OCI-LY7 (cell line): ENCODE measurements at regions not wholly inside any gene's neighbourhood (a gene's known extent, or its start where the extent isn't known, plus 50 kb on each side); places are given as distances from the start of the nearest gene placed in this dataset.

Experiments
- BruUV-seq: library from RNA; stranded (reverse); fragments of 400-500 nt; replicated peaks from 2 replicates; lab custom pipeline; 2021; lab: Mats Ljungman, UMichigan
- CTCF ChIA-PET: fragments of 300-600 bp; sonication (Branson Sonifier 250); formaldehyde crosslinking; loops from one replicate; lab custom pipeline; 2022; ENCODE audit warnings: antibody characterized with exemption; ENCODE audit not compliant: unreplicated experiment; lab: Charles Lee
- POLR2A ChIA-PET: fragments of 300-600 bp; sonication (Branson Sonifier 250); formaldehyde crosslinking; loops from one replicate; lab custom pipeline; 2022; ENCODE audit warnings: antibody characterized with exemption; lab: Charles Lee
- DNase-seq: peaks from one replicate; pipeline ENCODE4 v3.0.0-alpha.2; 2015; ENCODE audit warnings: low spot score
- H2AFZ ChIP-seq: fragments of 200-600 bp; sonication (generic), shearing (Covaris generic); 2 replicates; pipeline ENCODE4 v1.6.1; 2014; ENCODE audit warnings: mild to moderate bottlenecking, antibody characterized with exemption, low read length, moderate library complexity
- H3K27ac ChIP-seq: fragments of 200-600 bp; sonication (generic); 2 replicates; pipeline ENCODE4 v1.5.1; 2014; ENCODE audit warnings: mixed run types, low read depth, mild to moderate bottlenecking, moderate library complexity, low read length, inconsistent platforms; ENCODE audit not compliant: poor library complexity, severe bottlenecking
- H3K36me3 ChIP-seq: fragments of 200-600 bp; sonication (generic); 2 replicates; pipeline ENCODE4 v1.6.1; 2014; ENCODE audit warnings: mild to moderate bottlenecking, antibody characterized with exemption, low read length, moderate library complexity, mixed read lengths; ENCODE audit not compliant: insufficient read depth
- H3K4me1 ChIP-seq: fragments of 200-600 bp; sonication (generic); 2 replicates; pipeline ENCODE4 v1.5.1; 2014; ENCODE audit warnings: mild to moderate bottlenecking, low read length; ENCODE audit not compliant: insufficient read depth, poor library complexity, severe bottlenecking
- H3K4me2 ChIP-seq: fragments of 200-600 bp; sonication (generic); 2 replicates; pipeline ENCODE4 v1.6.1; 2014; ENCODE audit warnings: mild to moderate bottlenecking, low read length
- H3K4me3 ChIP-seq: fragments of 200-600 bp; sonication (generic); 2 replicates; pipeline ENCODE4 v1.5.1; 2014; ENCODE audit warnings: mild to moderate bottlenecking, low read depth, low read length; ENCODE audit not compliant: poor library complexity, severe bottlenecking
- H3K79me2 ChIP-seq: fragments of 200-600 bp; sonication (generic); 2 replicates; pipeline ENCODE4 v1.6.1; 2016; ENCODE audit warnings: low read depth, mild to moderate bottlenecking, low read length, moderate library complexity, mixed read lengths; ENCODE audit not compliant: insufficient read depth
- H3K9me2 ChIP-seq: fragments of 200-600 bp; sonication (generic); 2 replicates; pipeline ENCODE4 v1.6.1; 2016; ENCODE audit warnings: mild to moderate bottlenecking, low read length, mixed read lengths; ENCODE audit not compliant: insufficient read depth
- H3K9me3 ChIP-seq: fragments of 200-600 bp; sonication (generic); 2 replicates; pipeline ENCODE4 v1.6.1; 2014; ENCODE audit warnings: mild to moderate bottlenecking, mixed run types, low read length, mixed read lengths
- H4K20me1 ChIP-seq: fragments of 200-600 bp; sonication (generic); 2 replicates; pipeline ENCODE4 v1.6.1; 2014; ENCODE audit warnings: mild to moderate bottlenecking, antibody characterized with exemption, low read length, moderate library complexity, mixed read lengths; ENCODE audit not compliant: insufficient read depth
- EZH2phosphoT487 ChIP-seq: fragments of 200-600 bp; sonication (generic); IDR thresholded peaks from 2 replicates; pipeline ENCODE4 v1.6.1; 2018; ENCODE audit warnings: low read depth, borderline replicate concordance, mild to moderate bottlenecking, mixed run types, antibody characterized with exemption, low read length, moderate library complexity, mixed read lengths
- intact Hi-C: fragments of 100-400 bp; cut with micrococcal nuclease; formaldehyde crosslinking; loops from one replicate; pipeline ENCODE4 v1.10.0; 2022; ENCODE audit not compliant: unreplicated experiment
- TF ChIP-seq, protein P1 (sequence below): fragments of 200-600 bp; sonication (generic); conservative IDR thresholded peaks from 2 replicates; pipeline ENCODE4 v1.5.1; 2014; ENCODE audit warnings: mild to moderate bottlenecking, antibody characterized with exemption, low read length, moderate library complexity, mixed read lengths

DNA sequence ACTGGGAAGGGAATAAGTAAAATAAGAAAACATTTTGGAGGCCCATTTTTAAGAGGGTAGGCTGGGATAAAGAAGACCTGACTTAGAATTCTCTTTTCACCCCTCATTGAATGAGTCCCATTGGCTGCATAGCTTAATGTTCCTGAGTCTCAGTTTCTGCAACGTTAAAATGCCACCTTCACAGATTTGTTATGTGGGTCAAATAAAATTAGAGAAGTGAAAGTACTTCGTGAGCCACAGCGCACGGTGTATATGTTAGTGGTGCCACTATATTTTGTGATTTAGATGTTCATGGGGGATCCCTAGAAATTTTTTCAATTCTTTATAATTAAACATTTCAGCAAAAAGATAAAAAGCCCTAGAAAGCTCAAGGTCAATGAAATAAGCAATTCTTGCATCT, 109.2 kb upstream of the HS3ST1 start:
- Histone ChIP-seq H3K27ac (no peak overlapping the region), H3K4me1 (no peaks in the 10 kb centered on the region), H2AFZ (no peak overlapping the region), H3K36me3 (no peaks in the 10 kb centered on the region), H3K79me2 (no peaks in the 10 kb centered on the region), H3K9me2 (no peaks in the 10 kb centered on the region), H4K20me1 (no peaks in the 10 kb centered on the region), H3K4me2 (no peak overlapping the region), H3K9me3 (no peaks in the 10 kb centered on the region), H3K4me3 (no peak overlapping the region)
- POLR2A ChIA-PET, result no interaction called here
- no TSS peak for BruUV-seq
- intact Hi-C loops, result no loop called here
- CTCF ChIA-PET, result no interaction called here
- TF ChIP-seq EZH2phosphoT487, result no peak
- DNase-seq, result no peak

DNA sequence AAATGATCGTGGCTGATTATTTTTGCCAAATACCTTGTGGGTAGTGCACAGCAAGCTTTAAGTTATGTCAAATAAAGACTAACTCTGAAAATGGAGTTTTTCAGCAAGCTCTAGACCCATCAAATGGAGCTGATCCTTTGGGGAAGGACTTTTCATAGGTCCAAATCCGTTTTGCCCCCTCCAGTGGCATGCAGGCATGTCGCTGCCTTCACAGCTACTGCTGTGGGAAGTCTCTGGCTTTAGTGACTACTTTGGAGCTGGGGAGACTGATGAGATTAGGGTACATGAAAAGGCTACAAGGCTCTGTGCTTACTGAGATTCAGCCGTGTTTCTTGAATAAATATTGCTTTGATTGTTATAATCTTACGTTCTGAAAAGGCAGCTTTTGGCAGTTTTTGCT, 106.6 kb upstream of the HS3ST1 start:
- intact Hi-C loops, result no loop called here
- H3K9me2 ChIP-seq, result no peaks in the 10 kb centered on the region
- H3K36me3 ChIP-seq, result no peaks in the 10 kb centered on the region
- H4K20me1 ChIP-seq, result no peaks in the 10 kb centered on the region
- H3K9me3 ChIP-seq, result no peaks in the 10 kb centered on the region
- H2AFZ ChIP-seq, result no peak overlapping the region
- no peak overlapping the region for H3K4me2 ChIP-seq
- no peak for DNase-seq
- TF ChIP-seq, protein P1, sequence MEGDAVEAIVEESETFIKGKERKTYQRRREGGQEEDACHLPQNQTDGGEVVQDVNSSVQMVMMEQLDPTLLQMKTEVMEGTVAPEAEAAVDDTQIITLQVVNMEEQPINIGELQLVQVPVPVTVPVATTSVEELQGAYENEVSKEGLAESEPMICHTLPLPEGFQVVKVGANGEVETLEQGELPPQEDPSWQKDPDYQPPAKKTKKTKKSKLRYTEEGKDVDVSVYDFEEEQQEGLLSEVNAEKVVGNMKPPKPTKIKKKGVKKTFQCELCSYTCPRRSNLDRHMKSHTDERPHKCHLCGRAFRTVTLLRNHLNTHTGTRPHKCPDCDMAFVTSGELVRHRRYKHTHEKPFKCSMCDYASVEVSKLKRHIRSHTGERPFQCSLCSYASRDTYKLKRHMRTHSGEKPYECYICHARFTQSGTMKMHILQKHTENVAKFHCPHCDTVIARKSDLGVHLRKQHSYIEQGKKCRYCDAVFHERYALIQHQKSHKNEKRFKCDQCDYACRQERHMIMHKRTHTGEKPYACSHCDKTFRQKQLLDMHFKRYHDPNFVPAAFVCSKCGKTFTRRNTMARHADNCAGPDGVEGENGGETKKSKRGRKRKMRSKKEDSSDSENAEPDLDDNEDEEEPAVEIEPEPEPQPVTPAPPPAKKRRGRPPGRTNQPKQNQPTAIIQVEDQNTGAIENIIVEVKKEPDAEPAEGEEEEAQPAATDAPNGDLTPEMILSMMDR, result no peak
- no peak for TF ChIP-seq EZH2phosphoT487
- no peak overlapping the region for H3K27ac ChIP-seq
- POLR2A ChIA-PET, result no interaction called here
- H3K79me2 ChIP-seq, result no peaks in the 10 kb centered on the region
- H3K4me1 ChIP-seq, result no peaks in the 10 kb centered on the region
- CTCF ChIA-PET, result no interaction called here
- BruUV-seq, result no TSS peak
- H3K4me3 ChIP-seq, result no peak overlapping the region

DNA sequence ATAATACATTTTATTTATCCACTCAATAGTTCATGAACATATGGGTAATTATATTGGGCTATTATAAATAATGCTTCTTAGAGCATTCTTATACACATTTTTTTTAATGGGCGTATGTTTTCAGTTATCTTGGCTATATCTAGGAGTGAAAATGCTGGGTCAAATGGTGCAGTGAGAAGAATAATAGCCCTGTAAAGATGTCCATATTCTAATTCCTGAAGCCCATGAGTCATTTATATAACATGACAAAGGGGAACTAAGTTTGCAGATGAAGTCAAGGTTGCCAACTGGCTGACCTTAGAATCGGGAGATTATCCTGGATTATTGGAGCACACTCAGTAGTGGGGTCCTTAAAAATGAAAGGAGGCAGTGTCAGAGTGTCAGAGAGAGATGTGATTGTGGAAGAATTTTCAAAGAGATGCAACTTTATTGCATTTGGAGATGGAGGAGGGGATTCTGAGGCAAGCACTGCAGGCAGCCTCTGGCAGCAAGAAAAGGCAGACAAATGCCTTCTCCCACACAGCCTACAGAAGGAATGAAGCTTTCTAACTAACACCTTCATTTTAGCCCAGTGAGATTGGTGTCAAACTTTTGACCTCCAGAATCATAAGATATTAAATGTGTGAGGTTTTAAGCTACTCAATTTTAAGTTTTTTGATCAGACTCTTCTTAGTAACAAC, 106.1 kb upstream of the HS3ST1 start:
- no peaks in the 10 kb centered on the region for H4K20me1 ChIP-seq
- DNase-seq, result no peak
- no peak overlapping the region for H3K4me2 ChIP-seq
- no peaks in the 10 kb centered on the region for H3K9me3 ChIP-seq
- no peak overlapping the region for H3K27ac ChIP-seq
- intact Hi-C loops, result no loop called here
- CTCF ChIA-PET, result no interaction called here
- BruUV-seq, result no TSS peak
- H3K9me2 ChIP-seq, result no peaks in the 10 kb centered on the region
- no peaks in the 10 kb centered on the region for H3K4me1 ChIP-seq
- POLR2A ChIA-PET, result no interaction called here
- no peak overlapping the region for H3K4me3 ChIP-seq
- TF ChIP-seq, protein P1, result no peak
- no peak for TF ChIP-seq EZH2phosphoT487
- no peak overlapping the region for H2AFZ ChIP-seq
- H3K79me2 ChIP-seq, result no peaks in the 10 kb centered on the region
- H3K36me3 ChIP-seq, result no peaks in the 10 kb centered on the region
